Iris pigment epithelial cell (primary cell): ENCODE measurements at regions not wholly inside any gene's neighbourhood (a gene's known extent, or its start where the extent isn't known, plus 50 kb on each side); places are given as distances from the start of the nearest gene placed in this dataset.
"Not testable (repeated sequence)": the region's sequence is repeated elsewhere in the genome, so short reads cannot be mapped to it uniquely, and the experiment has no call there.

Experiments used
- DNase-seq: peaks from one replicate; pipeline ENCODE4 v3.0.0-alpha.2; 2011; ENCODE audit warnings: low read depth

GRCh38 chr1:197850918-197851317, 51.5 kb upstream of the C1orf53 start:
- no peak for DNase-seq

GRCh38 chr1:197850042-197850441, 52.4 kb upstream of the C1orf53 start:
- DNase-seq, result no peak

- no peak for DNase-seq
These were observed 54.1 kb upstream of the C1orf53 start for GRCh38 chr1:197848350-197848749.

GRCh38 chr1:197845886-197846285, 56.5 kb upstream of the C1orf53 start:
- DNase-seq, result no peak

GRCh38 chr1:197844651-197845050, 57.8 kb upstream of the C1orf53 start:
- no peak for DNase-seq

- DNase-seq, result no peak
These were observed 59.0 kb upstream of the C1orf53 start for GRCh38 chr1:197843401-197843800.

GRCh38 chr1:197842646-197843045, 59.8 kb upstream of the C1orf53 start:
- no peak for DNase-seq

GRCh38 chr1:197841883-197842553, 60.4 kb upstream of the C1orf53 start:
- peak; percentile 46 for DNase-seq

GRCh38 chr1:197841158-197841557, 61.3 kb upstream of the C1orf53 start:
- DNase-seq, result no peak

GRCh38 chr1:197839786-197840185, 62.6 kb upstream of the C1orf53 start:
- DNase-seq, result not testable (repeated sequence)

- DNase-seq, result peak; percentile 91
These were observed 63.6 kb upstream of the DENND1B start for GRCh38 chr1:197838836-197839235.

- peak; percentile 25 for DNase-seq
These were observed 62.6 kb upstream of the DENND1B start for GRCh38 chr1:197837911-197838310.

GRCh38 chr1:197836356-197836755, 61.1 kb upstream of the DENND1B start:
- not testable (repeated sequence) for DNase-seq

- DNase-seq, result not testable (repeated sequence)
These were observed 53.7 kb upstream of the DENND1B start for GRCh38 chr1:197829011-197829410.

- DNase-seq, result no peak
These were observed 50.3 kb upstream of the DENND1B start for GRCh38 chr1:197825541-197825940.
